Left lung (tissue), 4 donors: ENCODE measurements at regions not wholly inside any gene's neighbourhood (a gene's known extent, or its start where the extent isn't known, plus 50 kb on each side); places are given as distances from the start of the nearest gene placed in this dataset.

ENCODE experiments used
- ATAC-seq: fragments of 200-7000 bp; cut with Tn5 transposase; one replicate; pipeline ENCODE4 v1.9.1; 2020; ENCODE audit warnings: moderate library complexity
- DNase-seq, 4 donors: peaks; one replicate each; pipeline ENCODE4 v3.0.0-alpha.2; 2013 to 2020
- H3K27ac ChIP-seq, 2 donors: fragments of 200-600 bp; sonication (generic) in 1 of 2; one replicate each; pipeline versions ENCODE4 v1.5.0 to v1.8.0; 2020 to 2021
- H3K27me3 ChIP-seq, 2 donors: fragments of 200-600 bp; sonication (generic) in 1 of 2; one replicate each; pipeline versions ENCODE4 v1.5.0 to v1.8.0; 2020 to 2021
- H3K36me3 ChIP-seq, 2 donors: fragments of 200-600 bp; sonication (generic) in 1 of 2; one replicate each; pipeline versions ENCODE4 v1.5.0 to v1.8.0; 2020 to 2021
- H3K4me1 ChIP-seq, 2 donors: fragments of 200-600 bp; one replicate each; pipeline ENCODE4 v1.8.0; 2021
- H3K4me3 ChIP-seq, 2 donors: fragments of 200-600 bp; sonication (generic) in 1 of 2; one replicate each; pipeline versions ENCODE4 v1.5.0 to v1.8.0; 2020 to 2021; ENCODE audit warnings: mild to moderate bottlenecking in 1 of 2
- H3K9me3 ChIP-seq, 2 donors: fragments of 200-600 bp; sonication (generic) in 1 of 2; one replicate each; pipeline versions ENCODE4 v1.5.0 to v1.8.0; 2020 to 2021
- intact Hi-C, 2 donors: fragments of 100-400 bp; cut with DNase I; formaldehyde crosslinking; loops; one replicate each; pipeline versions ENCODE4 v1.11.2 to v1.14.2; 2022
- TF ChIP-seq, protein P1 (sequence below), 2 donors: fragments of 200-600 bp; sonication (generic) in 1 of 2; IDR thresholded peaks; one replicate each; pipeline versions ENCODE4 v1.5.0 to v1.8.0; 2021; ENCODE audit warnings: antibody characterized with exemption in 2 of 2
- donor health status: DM: no; HTN: yes; CAD: no.
- donor health status: DM: no; HTN: no; CAD: no.

DNA sequence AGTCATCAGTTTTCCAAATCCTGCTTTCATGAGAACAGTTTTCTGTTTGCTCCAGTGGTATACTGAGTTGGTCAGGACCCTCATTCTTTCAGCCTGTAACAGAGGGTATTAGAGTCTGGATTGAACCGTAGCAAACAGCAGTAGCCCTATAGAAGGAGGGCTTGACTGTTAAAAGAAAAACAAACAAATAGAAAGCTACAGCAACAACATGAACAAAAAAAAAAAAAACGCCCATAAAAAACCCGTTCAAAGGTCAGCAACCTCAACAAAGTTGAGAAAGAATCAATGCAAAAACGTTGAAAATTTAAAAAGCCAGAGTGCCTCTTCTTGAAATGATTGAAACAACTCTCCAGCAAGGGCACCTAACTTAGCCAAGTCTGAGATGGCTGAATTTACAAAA is 64.7 kb upstream of the UGT2B10 start:
- no peak for ATAC-seq
- DNase-seq = no peak
- Histone ChIP-seq H3K4me3 (no peak overlapping the region), H3K27ac (no peak overlapping the region), H3K4me1 (no peaks in the 10 kb centered on the region), H3K27me3 (no peaks in the 10 kb centered on the region), H3K36me3 (no peaks in the 10 kb centered on the region), H3K9me3 (peaks cover 0 to 6% of the 10 kb centered on the region in 2 donors)
- TF ChIP-seq, protein P1, sequence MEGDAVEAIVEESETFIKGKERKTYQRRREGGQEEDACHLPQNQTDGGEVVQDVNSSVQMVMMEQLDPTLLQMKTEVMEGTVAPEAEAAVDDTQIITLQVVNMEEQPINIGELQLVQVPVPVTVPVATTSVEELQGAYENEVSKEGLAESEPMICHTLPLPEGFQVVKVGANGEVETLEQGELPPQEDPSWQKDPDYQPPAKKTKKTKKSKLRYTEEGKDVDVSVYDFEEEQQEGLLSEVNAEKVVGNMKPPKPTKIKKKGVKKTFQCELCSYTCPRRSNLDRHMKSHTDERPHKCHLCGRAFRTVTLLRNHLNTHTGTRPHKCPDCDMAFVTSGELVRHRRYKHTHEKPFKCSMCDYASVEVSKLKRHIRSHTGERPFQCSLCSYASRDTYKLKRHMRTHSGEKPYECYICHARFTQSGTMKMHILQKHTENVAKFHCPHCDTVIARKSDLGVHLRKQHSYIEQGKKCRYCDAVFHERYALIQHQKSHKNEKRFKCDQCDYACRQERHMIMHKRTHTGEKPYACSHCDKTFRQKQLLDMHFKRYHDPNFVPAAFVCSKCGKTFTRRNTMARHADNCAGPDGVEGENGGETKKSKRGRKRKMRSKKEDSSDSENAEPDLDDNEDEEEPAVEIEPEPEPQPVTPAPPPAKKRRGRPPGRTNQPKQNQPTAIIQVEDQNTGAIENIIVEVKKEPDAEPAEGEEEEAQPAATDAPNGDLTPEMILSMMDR (IDR thresholded peaks at IDR 0.05) = no peak
- intact Hi-C loops = no loop called here

DNA sequence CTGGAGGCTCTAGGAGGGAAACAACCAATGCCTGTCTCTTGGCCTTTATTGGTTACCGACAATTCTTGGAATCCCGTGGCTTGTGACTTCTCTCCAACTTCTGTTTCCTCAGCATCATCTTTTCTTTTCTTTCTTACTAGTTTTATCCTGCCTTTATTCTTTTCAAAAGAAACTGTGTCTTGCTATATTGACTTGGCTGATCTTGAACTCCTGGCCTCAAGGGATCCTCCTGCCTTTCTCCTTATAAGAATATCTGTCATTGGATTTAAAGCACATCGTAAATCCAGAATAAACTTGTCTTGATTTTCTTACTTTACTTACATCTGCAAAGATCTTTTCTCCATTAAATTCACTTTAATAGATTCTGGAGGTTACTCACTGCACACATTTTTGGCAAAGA is 49.9 kb upstream of the UGT2B10 start:
- no peak for DNase-seq
- ATAC-seq = no peak
- TF ChIP-seq, protein P1 (IDR thresholded peaks at IDR 0.05) = no peak
- Histone ChIP-seq H3K27me3 (no peaks in the 10 kb centered on the region), H3K9me3 (peaks cover 0 to 2% of the 10 kb centered on the region in 2 donors), H3K27ac (no peak overlapping the region), H3K4me1 (no peaks in the 10 kb centered on the region), H3K36me3 (no peaks in the 10 kb centered on the region), H3K4me3 (no peak overlapping the region)
- intact Hi-C loops = no loop called here
